Endothelial cell of umbilical vein (primary cell): ENCODE measurements at regions not wholly inside any gene's neighbourhood (a gene's known extent, or its start where the extent isn't known, plus 50 kb on each side); places are given as distances from the start of the nearest gene placed in this dataset.

Source experiments
- BruUV-seq: library from RNA; stranded (reverse); fragments of 400-500 nt; replicated peaks from 2 replicates; lab custom pipeline; 2021; lab: Mats Ljungman, UMichigan
- CTCF ChIA-PET: fragments of 300-600, 350-600 bp; sonication (Branson Sonifier 250); formaldehyde crosslinking; loops from one replicate; lab custom pipeline; 2021; ENCODE audit warnings: antibody characterized with exemption, inconsistent platforms; lab: Charles Lee
- POLR2A ChIA-PET: fragments of 300-600, 350-600 bp; sonication (Branson Sonifier 250); formaldehyde crosslinking; loops from one replicate; lab custom pipeline; 2021; ENCODE audit warnings: antibody characterized with exemption, inconsistent platforms; lab: Charles Lee
- DNase-seq: peaks from one replicate; pipeline ENCODE4 v3.0.0-alpha.2; 2011; ENCODE audit warnings: low read depth, low spot score
- FAIRE-seq: peaks from 2 replicates; lab custom pipeline; 2011; peaks lifted over from hg19 to GRCh38; lab: Jason Lieb, UNC
- H2AFZ ChIP-seq: 2 replicates; pipeline ENCODE4 v1.6.0; 2012; ENCODE audit warnings: low read depth, low read length, control low read depth, inconsistent platforms
- H3K27ac ChIP-seq: 2 replicates; pipeline ENCODE4 v1.5.1; 2011; ENCODE audit warnings: low read depth, mild to moderate bottlenecking, control low read depth, low read length, moderate library complexity; ENCODE audit not compliant: insufficient read depth
- H3K27me3 ChIP-seq, 2 experiments: 2 replicates each; pipeline versions ENCODE4 v1.6.0 to v1.6.1; 2011; ENCODE audit warnings: low read length in 2 of 2, mixed read lengths in 1 of 2; ENCODE audit not compliant: control insufficient read depth in 2 of 2, insufficient read depth in 2 of 2
- H3K36me3 ChIP-seq, 2 experiments: 2 replicates in 1 of 2; 3 replicates in 1 of 2; pipeline ENCODE4 v1.5.1; 2011; ENCODE audit warnings: low read length in 2 of 2, mild to moderate bottlenecking in 1 of 2, moderate library complexity in 1 of 2; ENCODE audit not compliant: control insufficient read depth in 2 of 2, insufficient read depth in 2 of 2; ENCODE audit errors: extremely low read depth in 1 of 2
- H3K4me1 ChIP-seq: 3 replicates; pipeline ENCODE4 v1.5.1; 2011; ENCODE audit warnings: mild to moderate bottlenecking, low read length; ENCODE audit not compliant: control insufficient read depth, insufficient read depth; ENCODE audit errors: extremely low read depth
- H3K4me2 ChIP-seq: 2 replicates; pipeline ENCODE4 v1.6.1; 2011; ENCODE audit warnings: low read length, control low read depth, mixed read lengths; ENCODE audit not compliant: insufficient read depth
- H3K4me3 ChIP-seq, 3 experiments: fragments of 200-600 bp in 1 of 3; sonication (generic), shearing (Covaris generic) in 1 of 3; replicated peaks in 1 of 3; 2 replicates each; pipeline ENCODE4 v1.5.1; 2011 to 2016; ENCODE audit warnings: control low read depth in 3 of 3, low read length in 3 of 3, mild to moderate bottlenecking in 2 of 3, inconsistent platforms in 1 of 3, low read depth in 1 of 3, moderate library complexity in 1 of 3; ENCODE audit not compliant: insufficient read depth in 1 of 3
- H3K79me2 ChIP-seq: 2 replicates; pipeline ENCODE4 v1.6.0; 2012; ENCODE audit warnings: low read length, inconsistent platforms; ENCODE audit not compliant: control insufficient read depth, insufficient read depth
- H3K9ac ChIP-seq: replicated peaks from 2 replicates; pipeline ENCODE3; 2011; ENCODE audit warnings: low read length, control low read depth; ENCODE audit not compliant: insufficient read depth; ENCODE audit errors: extremely low read depth
- H3K9me1 ChIP-seq: replicated peaks from 3 replicates; pipeline ENCODE4 v1.6.0; 2011; ENCODE audit warnings: mild to moderate bottlenecking, low read length; ENCODE audit not compliant: control insufficient read depth, insufficient read depth; ENCODE audit errors: extremely low read depth
- H3K9me3 ChIP-seq: replicated peaks from 2 replicates; pipeline ENCODE4 v1.5.1; 2012; ENCODE audit warnings: low read length, inconsistent platforms; ENCODE audit not compliant: control insufficient read depth, insufficient read depth
- H4K20me1 ChIP-seq: replicated peaks from 2 replicates; pipeline ENCODE3; 2011; ENCODE audit warnings: mild to moderate bottlenecking, low read length; ENCODE audit not compliant: control insufficient read depth, insufficient read depth; ENCODE audit errors: extremely low read depth
- CTCF ChIP-seq, 2 donors: IDR thresholded peaks; 1 replicate in 1 of 2; 2 replicates in 1 of 2; pipeline ENCODE4 v1.5.1; 2011; ENCODE audit warnings: low read length in 2 of 2, mild to moderate bottlenecking in 2 of 2, moderate library complexity in 2 of 2, control low read depth in 1 of 2, inconsistent platforms in 1 of 2, low read depth in 1 of 2; ENCODE audit not compliant: insufficient read depth in 1 of 2; ENCODE audit errors: extremely low read depth in 1 of 2
- EZH2 ChIP-seq: IDR thresholded peaks from 2 replicates; pipeline ENCODE4 v1.6.1; 2012; ENCODE audit warnings: borderline replicate concordance, low read depth, mild to moderate bottlenecking, moderate library complexity, low read length, inconsistent platforms; ENCODE audit not compliant: severe bottlenecking
- FOS ChIP-seq: IDR thresholded peaks from 2 replicates; pipeline ENCODE4 v1.6.1; 2011; ENCODE audit warnings: mild to moderate bottlenecking, low read length, moderate library complexity, borderline replicate concordance; ENCODE audit not compliant: insufficient read depth
- GATA2 ChIP-seq: IDR thresholded peaks from 2 replicates; pipeline ENCODE4 v1.7.0; 2011; ENCODE audit warnings: low read depth, mild to moderate bottlenecking, moderate library complexity, mixed read lengths, low read length; ENCODE audit not compliant: insufficient read length, insufficient read depth
- JUN ChIP-seq: IDR thresholded peaks from 2 replicates; pipeline ENCODE4 v1.6.1; 2011; ENCODE audit warnings: borderline replicate concordance, low read depth; ENCODE audit not compliant: insufficient read length, insufficient read depth
- MAX ChIP-seq: IDR thresholded peaks from 2 replicates; pipeline ENCODE4 v1.6.1; 2011; ENCODE audit not compliant: insufficient read depth, insufficient read length
- MYC ChIP-seq: IDR thresholded peaks from one replicate; pipeline ENCODE4 v1.6.1; 2011; ENCODE audit warnings: mild to moderate bottlenecking, low read depth, low read length
- POLR2A ChIP-seq: IDR thresholded peaks from 2 replicates; pipeline ENCODE4 v1.6.1; 2012; ENCODE audit warnings: low read depth, mild to moderate bottlenecking, control low read depth, low read length
- POLR2AphosphoS5 ChIP-seq: IDR thresholded peaks from 2 replicates; pipeline ENCODE4 v1.6.1; 2012; ENCODE audit warnings: low read depth, mild to moderate bottlenecking, control low read depth, low read length, moderate library complexity; ENCODE audit not compliant: insufficient read depth
- dilution Hi-C: fragments of 300-500 bp; cut with MboI; formaldehyde crosslinking; loops from one replicate; pipeline ENCODE4 v1.15.0; 2019; ENCODE audit warnings: low sequenced_read_pairs; ENCODE audit not compliant: extremely low pct_ligation_motif_present
- intact Hi-C: fragments of 100-400 bp; cut with micrococcal nuclease; formaldehyde crosslinking; loops from one replicate; pipeline ENCODE4 v1.10.0; 2022

DNA sequence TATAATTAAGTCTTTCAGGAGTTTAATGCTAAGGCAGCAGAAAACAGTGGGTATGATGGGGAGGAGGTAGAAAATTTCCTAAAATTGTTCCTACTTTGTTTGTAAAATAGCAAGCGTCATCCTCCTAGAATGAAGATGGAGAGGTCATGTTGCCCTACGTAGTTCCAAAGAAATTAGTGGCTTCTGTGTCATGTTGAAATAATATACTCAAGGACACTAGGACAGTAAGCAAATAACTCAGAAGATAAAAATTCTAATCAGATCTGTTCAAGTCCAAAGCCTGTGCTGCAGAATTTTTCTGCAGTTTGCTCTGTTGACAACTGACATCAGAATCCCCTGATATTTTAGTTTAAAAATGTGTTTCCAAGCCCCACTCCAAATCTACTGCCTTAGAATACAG is 486.3 kb downstream of the DIRAS2 start:
- CTCF ChIA-PET: no interaction called here
- Histone ChIP-seq H3K4me2 (no peak overlapping the region), H4K20me1 (no peaks in the 10 kb centered on the region), H3K27ac (no peak overlapping the region), H3K4me3 (no peak overlapping the region), H3K9me1 (no peaks in the 10 kb centered on the region), H3K9ac (no peak overlapping the region), H3K79me2 (no peaks in the 10 kb centered on the region), H3K9me3 (no peaks in the 10 kb centered on the region), H3K4me1 (no peaks in the 10 kb centered on the region), H2AFZ (no peak overlapping the region), H3K36me3 (no peaks in the 10 kb centered on the region), H3K27me3 (no peaks in the 10 kb centered on the region)
- dilution Hi-C loops (no loop called here), intact Hi-C loops (no loop called here)
- POLR2A ChIA-PET: no interaction called here
- FAIRE-seq (no peak), DNase-seq (no peak)
- TF ChIP-seq POLR2AphosphoS5: no peak
- TF ChIP-seq GATA2: no peak
- TF ChIP-seq MAX: no peak
- no peak for TF ChIP-seq EZH2
- TF ChIP-seq JUN: no peak
- TF ChIP-seq FOS: no peak
- TF ChIP-seq CTCF (IDR thresholded peaks at IDR 0.05; ENCODE audit: extremely low read depth in 1 of 2, insufficient read depth in 1 of 2, low read depth in 1 of 2, low read length in 2 of 2): no peak
- no peak for TF ChIP-seq POLR2A
- TF ChIP-seq MYC: no peak
- BruUV-seq: no TSS peak
